IMR-90 (cell line): ENCODE measurements at regions not wholly inside any gene's neighbourhood (a gene's known extent, or its start where the extent isn't known, plus 50 kb on each side); places are given as distances from the start of the nearest gene placed in this dataset.

Experiments used
- CEBPB ChIP-seq: IDR thresholded peaks from 2 replicates; pipeline ENCODE4 v1.6.1; 2012; ENCODE audit warnings: low read depth, low read length, improper control_type of control experiment
- MAFK ChIP-seq: IDR thresholded peaks from 2 replicates; pipeline ENCODE4 v1.6.1; 2012; ENCODE audit warnings: low read depth, low read length, improper control_type of control experiment
- RAD21 ChIP-seq: IDR thresholded peaks from 2 replicates; pipeline ENCODE4 v1.6.1; 2012; ENCODE audit warnings: low read length, improper control_type of control experiment
- RCOR1 ChIP-seq: IDR thresholded peaks from 2 replicates; pipeline ENCODE4 v1.6.1; 2012; ENCODE audit warnings: mild to moderate bottlenecking, low read length, improper control_type of control experiment; ENCODE audit not compliant: insufficient replicate concordance
- USF2 ChIP-seq: fragments of 150-350 bp; IDR thresholded peaks from 2 replicates; pipeline ENCODE4 v1.6.1; 2017; ENCODE audit warnings: mild to moderate bottlenecking, antibody characterized with exemption, low read length, low read depth
- TF ChIP-seq, protein P1 (sequence below): conservative IDR thresholded peaks from 2 replicates; pipeline ENCODE4 v1.5.1; 2012; ENCODE audit warnings: mild to moderate bottlenecking, low read depth, low read length, improper control_type of control experiment

- TF ChIP-seq, protein P1, sequence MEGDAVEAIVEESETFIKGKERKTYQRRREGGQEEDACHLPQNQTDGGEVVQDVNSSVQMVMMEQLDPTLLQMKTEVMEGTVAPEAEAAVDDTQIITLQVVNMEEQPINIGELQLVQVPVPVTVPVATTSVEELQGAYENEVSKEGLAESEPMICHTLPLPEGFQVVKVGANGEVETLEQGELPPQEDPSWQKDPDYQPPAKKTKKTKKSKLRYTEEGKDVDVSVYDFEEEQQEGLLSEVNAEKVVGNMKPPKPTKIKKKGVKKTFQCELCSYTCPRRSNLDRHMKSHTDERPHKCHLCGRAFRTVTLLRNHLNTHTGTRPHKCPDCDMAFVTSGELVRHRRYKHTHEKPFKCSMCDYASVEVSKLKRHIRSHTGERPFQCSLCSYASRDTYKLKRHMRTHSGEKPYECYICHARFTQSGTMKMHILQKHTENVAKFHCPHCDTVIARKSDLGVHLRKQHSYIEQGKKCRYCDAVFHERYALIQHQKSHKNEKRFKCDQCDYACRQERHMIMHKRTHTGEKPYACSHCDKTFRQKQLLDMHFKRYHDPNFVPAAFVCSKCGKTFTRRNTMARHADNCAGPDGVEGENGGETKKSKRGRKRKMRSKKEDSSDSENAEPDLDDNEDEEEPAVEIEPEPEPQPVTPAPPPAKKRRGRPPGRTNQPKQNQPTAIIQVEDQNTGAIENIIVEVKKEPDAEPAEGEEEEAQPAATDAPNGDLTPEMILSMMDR: no peak
- TF ChIP-seq RAD21 (no peak), MAFK (no peak), USF2 (no peak), RCOR1 (no peak), CEBPB (no peak)
Observed at GRCh38 chr14:36035675-36036074, 140.8 kb downstream of the PTCSC3 start.
